GM13977 (cell line): ENCODE measurements at regions not wholly inside any gene's neighbourhood (a gene's known extent, or its start where the extent isn't known, plus 50 kb on each side); places are given as distances from the start of the nearest gene placed in this dataset.

Experiments
- DNase-seq: peaks from one replicate; pipeline ENCODE4 v3.0.0; 2012; ENCODE audit warnings: low spot score
- CTCF ChIP-seq: IDR thresholded peaks from 2 replicates; pipeline ENCODE4 v1.5.1; 2012; ENCODE audit warnings: mild to moderate bottlenecking, control low read depth; ENCODE audit not compliant: insufficient read depth; ENCODE audit errors: extremely low read depth, missing control alignments
- in situ Hi-C: fragments of 300-500 bp; cut with MboI; formaldehyde crosslinking; loops from one replicate; pipeline ENCODE4 v1.12.0; 2022; ENCODE audit warnings: low sequenced_read_pairs, low pct_unique_long_range_greater_than_20kb, mixed read lengths, inconsistent platforms; ENCODE audit not compliant: unreplicated experiment

GRCh38 chr6:15761045-15761502 is 98.2 kb upstream of the DTNBP1 start:
- DNase-seq, result no peak

DNA sequence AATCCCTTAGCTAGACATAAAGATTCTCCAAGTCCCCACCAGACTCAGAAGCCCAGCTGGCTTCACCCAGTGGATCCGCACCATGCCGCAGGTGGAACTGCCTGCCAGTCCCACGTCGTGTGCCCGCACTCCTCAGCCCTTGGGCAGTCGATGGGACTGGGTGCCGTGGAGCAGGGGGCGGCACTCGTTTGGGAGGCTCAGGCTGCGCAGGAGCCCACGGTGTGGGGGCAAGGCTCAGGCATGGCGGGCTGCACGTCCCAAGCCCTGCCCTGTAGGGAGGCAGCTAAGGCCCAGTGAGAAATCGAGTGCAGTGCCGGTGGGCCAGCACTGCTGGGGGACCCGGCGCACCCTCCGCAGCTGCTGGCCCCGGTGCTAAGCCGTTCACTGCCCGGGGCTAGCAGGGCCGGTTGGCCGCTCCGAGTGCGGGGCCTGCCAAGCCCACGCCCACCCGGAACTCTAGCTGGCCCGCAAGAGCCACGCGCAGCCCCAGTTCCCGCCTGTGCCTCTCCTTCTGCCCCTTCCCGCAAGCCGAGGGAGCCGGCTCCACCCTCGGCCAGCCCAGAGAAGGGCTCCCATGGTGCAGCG is 95.9 kb upstream of the DTNBP1 start:
- in situ Hi-C loops, result no loop called here
- DNase-seq, result no peak
- TF ChIP-seq CTCF, result no peak

More at GRCh38 chr6:15761045-15761502, 98.2 kb upstream of the DTNBP1 start:
- in situ Hi-C loops, result no loop called here
- TF ChIP-seq CTCF, result no peak

DNA sequence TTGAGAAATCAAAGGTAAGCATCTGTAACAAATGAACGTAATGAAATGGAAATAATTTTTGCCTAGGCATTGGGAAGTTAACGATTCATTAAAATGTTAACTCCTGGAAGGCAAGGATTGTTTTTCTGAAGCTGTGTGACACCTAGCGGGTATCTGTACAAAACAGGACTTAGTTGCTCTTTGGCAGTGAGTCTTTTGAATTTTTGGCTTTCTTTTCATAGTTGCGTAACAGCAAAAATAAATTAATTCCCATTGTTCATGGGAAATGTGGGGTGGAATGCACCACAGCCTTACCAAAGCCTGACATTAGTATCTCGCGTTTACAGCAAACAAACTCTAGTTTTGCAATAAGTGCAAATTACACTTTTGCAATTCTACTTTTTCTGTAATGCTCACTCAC is 92.7 kb upstream of the DTNBP1 start:
- TF ChIP-seq CTCF, result no peak
- no peak for DNase-seq
- in situ Hi-C loops, result no loop called here

DNA sequence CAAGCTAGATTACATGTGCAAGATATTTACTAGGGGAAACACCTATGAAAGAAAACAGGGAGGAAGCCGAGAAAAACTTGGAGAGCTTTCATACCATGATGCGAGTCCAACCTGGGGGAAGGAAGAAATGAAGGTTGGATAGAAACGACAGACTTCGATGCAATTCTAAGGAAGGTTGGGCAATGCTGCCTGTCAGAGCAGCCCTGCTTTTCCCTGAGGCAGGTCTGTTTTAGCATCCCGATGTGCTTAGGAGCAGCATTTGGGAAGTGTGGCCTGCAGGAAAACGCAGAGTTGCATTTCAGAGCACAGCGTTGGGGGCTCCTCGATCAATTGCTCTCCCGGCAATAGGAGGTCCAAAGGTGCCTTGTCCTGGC is 91.9 kb upstream of the DTNBP1 start:
- in situ Hi-C loops, result no loop called here
- no peak for DNase-seq
- no peak for TF ChIP-seq CTCF

DNA sequence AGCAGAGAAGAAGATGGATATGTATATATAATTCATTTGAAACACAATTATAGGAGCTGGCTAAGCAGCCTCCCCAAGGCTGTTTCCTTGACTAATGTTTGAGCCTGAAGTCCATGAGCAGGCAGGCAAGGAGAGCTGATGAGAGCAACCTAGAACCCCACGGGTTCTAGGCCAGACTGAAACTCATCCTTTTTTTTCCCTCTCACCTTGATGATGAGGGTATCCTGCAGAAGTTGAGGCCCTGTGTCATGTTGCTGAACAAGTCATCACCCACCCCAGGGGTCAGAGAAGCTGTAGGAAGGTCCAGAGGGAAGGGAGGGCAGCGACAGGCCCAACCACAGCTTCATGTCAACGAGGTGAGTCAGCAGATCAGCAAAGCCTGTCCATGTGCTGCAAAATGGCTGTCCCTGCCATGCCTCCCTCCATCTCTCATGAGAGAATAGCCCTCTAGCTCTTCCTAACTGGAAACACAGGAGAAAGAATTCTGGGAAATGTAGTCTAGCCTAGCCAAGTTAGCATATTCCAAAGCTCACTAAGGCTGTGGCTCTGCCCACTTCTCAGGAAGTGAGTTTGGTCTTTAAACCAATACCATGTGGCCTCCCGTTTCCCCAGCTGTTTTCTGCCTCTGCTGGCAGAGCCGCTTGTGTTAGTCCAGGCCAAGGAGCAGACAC is 91.3 kb upstream of the DTNBP1 start:
- no peak for DNase-seq

GRCh38 chr6:15752820-15753219 is 90.0 kb upstream of the DTNBP1 start:
- DNase-seq, result no peak
- no peak for TF ChIP-seq CTCF
- in situ Hi-C loops, result no loop called here

More for the DNA sequence above, 91.3 kb upstream of the DTNBP1 start:
- in situ Hi-C loops, result no loop called here
- no peak for TF ChIP-seq CTCF
